Transverse colon (tissue), 4 donors: ENCODE measurements at regions not wholly inside any gene's neighbourhood (a gene's known extent, or its start where the extent isn't known, plus 50 kb on each side); places are given as distances from the start of the nearest gene placed in this dataset.

Source experiments
- DNase-seq: peaks from one replicate; pipeline ENCODE4 v3.0.0-alpha.2; 2019
- H3K27ac ChIP-seq, 4 donors: fragments of 200-600 bp; sonication (generic); 2 replicates each; pipeline ENCODE4 v1.5.1; 2016 to 2018; ENCODE audit warnings: inconsistent platforms in 4 of 4
- H3K27me3 ChIP-seq: fragments of 200-600 bp; sonication (generic); 2 replicates; pipeline ENCODE4 v1.5.1; 2017; ENCODE audit warnings: inconsistent platforms
- H3K36me3 ChIP-seq, 4 donors: fragments of 200-600 bp; sonication (generic); 2 replicates each; pipeline ENCODE4 v1.5.1; 2017 to 2019; ENCODE audit warnings: inconsistent platforms in 4 of 4
- H3K4me1 ChIP-seq, 4 donors: fragments of 200-600 bp; sonication (generic); 2 replicates each; pipeline ENCODE4 v1.5.1; 2017 to 2020; ENCODE audit warnings: inconsistent platforms in 4 of 4
- H3K4me3 ChIP-seq, 4 donors: fragments of 200-600 bp; sonication (generic); 1 replicate in 1 of 4; 2 replicates in 3 of 4; pipeline versions ENCODE4 v1.5.1 to v1.6.1; 2017 to 2019; ENCODE audit warnings: inconsistent platforms in 4 of 4
- H3K9me3 ChIP-seq, 2 donors: fragments of 200-600 bp; sonication (generic); 2 replicates each; pipeline ENCODE4 v1.5.1; 2017 to 2019; ENCODE audit warnings: inconsistent platforms in 2 of 2
- CTCF ChIP-seq, 5 experiments: fragments of 200-600 bp in 3 of 5; fragments of 450-650 bp in 2 of 5; sonication (generic) in 3 of 5; IDR thresholded peaks; 1 replicate in 2 of 5; 2 replicates in 3 of 5; pipeline ENCODE4 v1.5.1; 2016 to 2017; ENCODE audit warnings: antibody characterized with exemption in 5 of 5, inconsistent platforms in 3 of 5, mild to moderate bottlenecking in 2 of 5, moderate library complexity in 1 of 5
- EP300 ChIP-seq: sonication (generic); formaldehyde crosslinking; IDR thresholded peaks from one replicate; pipeline ENCODE4 v1.6.1; 2017; ENCODE audit warnings: antibody characterized with exemption, low read depth
- POLR2A ChIP-seq: fragments of 450-650 bp; IDR thresholded peaks from one replicate; pipeline ENCODE4 v1.6.1; 2016; ENCODE audit warnings: antibody characterized with exemption, mild to moderate bottlenecking, moderate library complexity
- POLR2AphosphoS5 ChIP-seq, 3 donors: sonication (generic); formaldehyde crosslinking; IDR thresholded peaks; one replicate each; pipeline ENCODE4 v1.6.1; 2016; ENCODE audit warnings: antibody characterized with exemption in 3 of 3
- WGBS, 2 donors: methylation state at CpG; one replicate each; pipeline ENCODE4 v1.1.5; 2018; ENCODE audit warnings: low coverage in 1 of 2; 5-methylcytosine and 5-hydroxymethylcytosine counted together
- in situ Hi-C, 4 donors: fragments of 200-750 bp; cut with MboI; loops; one replicate each; pipeline versions ENCODE4 v1.15.0 to v1.15.1; 2017; ENCODE audit warnings: low sequenced_read_pairs in 3 of 4, low pct_ligation_motif_present in 1 of 4, low pct_unique_long_range_greater_than_20kb in 1 of 4
- intact Hi-C: fragments of 100-400 bp; cut with DNase I; formaldehyde crosslinking; loops from one replicate; pipeline ENCODE4 v1.15.1; 2023; ENCODE audit warnings: low total_unique reads

- no peak for DNase-seq
- Histone ChIP-seq H3K4me1 (peaks cover 0 to 7% (median 0%) of the 10 kb centered on the region in 4 donors), H3K9me3 (no peaks in the 10 kb centered on the region), H3K27ac (peak overlapping the region; percentile 34 to 70 (median 42)), H3K36me3 (no peaks in the 10 kb centered on the region), H3K4me3 (peak overlapping the region in 3 of 4 donors; percentile 10 to 32 (median 17)), H3K27me3 (no peaks in the 10 kb centered on the region)
- intact Hi-C loops = no loop called here
- in situ Hi-C loops = no loop called here
- TF ChIP-seq CTCF (IDR thresholded peaks at IDR 0.05) (no peak), POLR2A (no peak), EP300 (no peak), POLR2AphosphoS5 (IDR thresholded peaks at IDR 0.05) (no peak)
- 19% methylated on average over 18 of the region's 18 CpGs; no CpG with 5 or more reads in 1 of the 2 donors for WGBS, 2 donors
These were observed 289.5 kb upstream of the MPDZ start for GRCh38 chr9:13568841-13569601.

- Histone ChIP-seq H3K4me1 (peaks cover 0 to 7% (median 0%) of the 10 kb centered on the region in 4 donors), H3K27ac (peak overlapping the region in 3 of 4 donors; percentile 34 to 70 (median 37)), H3K4me3 (peak overlapping the region in 3 of 4 donors; percentile 10 to 32 (median 17)), H3K27me3 (no peaks in the 10 kb centered on the region), H3K9me3 (no peaks in the 10 kb centered on the region), H3K36me3 (no peaks in the 10 kb centered on the region)
- 11 to 25% methylated on average over 2 to 3 of the region's 3 CpGs for WGBS, 2 donors
- no peak for TF ChIP-seq EP300
- intact Hi-C loops = no loop called here
- in situ Hi-C loops = no loop called here
- no peak for DNase-seq
These were observed 288.9 kb upstream of the MPDZ start for GRCh38 chr9:13568405-13568804.

- Histone ChIP-seq H3K36me3 (no peaks in the 10 kb centered on the region), H3K27me3 (no peaks in the 10 kb centered on the region), H3K4me3 (no peak overlapping the region), H3K27ac (peak overlapping the region in 3 of 4 donors; percentile 34 to 70 (median 37)), H3K4me1 (peaks cover 0 to 7% (median 0%) of the 10 kb centered on the region in 4 donors), H3K9me3 (no peaks in the 10 kb centered on the region)
- in situ Hi-C loops = no loop called here
- intact Hi-C loops = no loop called here
- TF ChIP-seq POLR2AphosphoS5 (IDR thresholded peaks at IDR 0.05) (no peak), CTCF (IDR thresholded peaks at IDR 0.05) (no peak), POLR2A (no peak), EP300 (no peak)
- DNase-seq = no peak
- 60 to 68% methylated on average over 4 of the region's 4 CpGs for WGBS, 2 donors
These were observed 288.3 kb upstream of the MPDZ start for GRCh38 chr9:13567833-13568232.

GRCh38 chr9:13557746-13558145 lies 278.3 kb upstream of the MPDZ start:
- Histone ChIP-seq H3K4me1 (no peaks in the 10 kb centered on the region), H3K27me3 (no peaks in the 10 kb centered on the region), H3K36me3 (no peaks in the 10 kb centered on the region), H3K27ac (no peak overlapping the region), H3K4me3 (no peak overlapping the region), H3K9me3 (no peaks in the 10 kb centered on the region)
- in situ Hi-C loops = no loop called here
- intact Hi-C loops = no loop called here
- DNase-seq = no peak
- TF ChIP-seq POLR2AphosphoS5 (IDR thresholded peaks at IDR 0.05) = no peak
- no peak for TF ChIP-seq EP300
- no peak for TF ChIP-seq CTCF (IDR thresholded peaks at IDR 0.05)
- TF ChIP-seq POLR2A = no peak
- 38 to 41% methylated on average over 2 of the region's 2 CpGs for WGBS, 2 donors

GRCh38 chr9:13556656-13557055 lies 277.2 kb upstream of the MPDZ start:
- WGBS, 2 donors = 69 to 73% methylated on average over 2 of the region's 2 CpGs
- in situ Hi-C loops = no loop called here
- no peaks in the 10 kb centered on the region for H3K4me1 ChIP-seq
- H3K27me3 ChIP-seq = no peaks in the 10 kb centered on the region
- no peak for DNase-seq
- no peaks in the 10 kb centered on the region for H3K9me3 ChIP-seq
- H3K4me3 ChIP-seq = no peak overlapping the region
- no peak for TF ChIP-seq CTCF (IDR thresholded peaks at IDR 0.05)
- no peak for TF ChIP-seq EP300
- TF ChIP-seq POLR2AphosphoS5 (IDR thresholded peaks at IDR 0.05) = no peak
- TF ChIP-seq POLR2A = no peak
- intact Hi-C loops = no loop called here
- H3K27ac ChIP-seq = no peak overlapping the region
- no peaks in the 10 kb centered on the region for H3K36me3 ChIP-seq
